GM19438 (cell line): ENCODE measurements at regions not wholly inside any gene's neighbourhood (a gene's known extent, or its start where the extent isn't known, plus 50 kb on each side); places are given as distances from the start of the nearest gene placed in this dataset.
"Not testable (repeated sequence)": the region's sequence is repeated elsewhere in the genome, so short reads cannot be mapped to it uniquely, and the experiment has no call there.

Source experiments
- ATAC-seq: cut with Tn5 transposase; IDR thresholded peaks from one replicate; pipeline ENCODE4 v1.9.1; 2021; ENCODE audit warnings: low read depth; ENCODE audit not compliant: unreplicated experiment

GRCh38 chr15:91356083-91356482 lies 256.0 kb downstream of the SV2B start:
- ATAC-seq, result no peak

DNA sequence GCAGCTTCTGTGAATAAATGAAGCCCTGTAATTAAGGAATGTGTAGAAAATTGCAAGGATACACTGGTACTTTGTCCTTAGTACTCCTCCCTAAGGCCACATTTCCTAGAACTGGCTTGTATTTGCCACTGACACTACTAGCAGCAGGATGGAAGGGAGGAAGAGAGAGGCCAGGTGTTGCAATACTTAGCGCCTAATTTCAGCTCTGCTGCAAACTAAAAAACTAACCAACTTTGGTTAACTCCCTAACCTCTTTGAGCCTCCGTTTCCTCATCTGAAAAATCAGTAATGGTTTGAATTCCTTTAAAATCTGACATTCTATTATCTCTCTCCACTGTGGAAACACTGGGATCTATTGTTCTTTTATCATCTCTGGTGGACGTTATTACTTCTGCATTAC lies 257.0 kb downstream of the SV2B start:
- ATAC-seq, result no peak

DNA sequence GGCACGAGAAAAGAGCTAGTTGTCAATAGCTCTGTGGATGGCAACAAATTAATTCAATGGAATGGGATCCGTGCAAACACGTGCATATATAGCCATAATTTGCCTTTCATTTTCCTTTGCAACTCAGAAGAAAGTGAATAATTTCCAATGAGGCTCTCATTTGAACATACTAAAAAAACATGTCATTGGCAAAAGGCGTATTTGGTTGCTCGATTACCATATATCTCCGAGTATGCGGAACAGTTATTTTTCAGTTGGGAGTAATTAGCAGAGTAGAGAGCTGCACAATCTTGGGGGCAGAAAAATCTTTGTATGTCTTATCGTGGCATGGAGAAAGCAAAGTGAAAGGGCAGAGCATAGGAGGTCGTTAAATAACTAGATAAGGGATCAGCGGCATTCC lies 257.4 kb downstream of the SV2B start:
- no peak for ATAC-seq

- ATAC-seq, result no peak
Measured at GRCh38 chr15:91358405-91358804, 258.3 kb downstream of the SV2B start.

GRCh38 chr15:91361696-91362095 lies 261.6 kb downstream of the SV2B start:
- not testable (repeated sequence) for ATAC-seq

DNA sequence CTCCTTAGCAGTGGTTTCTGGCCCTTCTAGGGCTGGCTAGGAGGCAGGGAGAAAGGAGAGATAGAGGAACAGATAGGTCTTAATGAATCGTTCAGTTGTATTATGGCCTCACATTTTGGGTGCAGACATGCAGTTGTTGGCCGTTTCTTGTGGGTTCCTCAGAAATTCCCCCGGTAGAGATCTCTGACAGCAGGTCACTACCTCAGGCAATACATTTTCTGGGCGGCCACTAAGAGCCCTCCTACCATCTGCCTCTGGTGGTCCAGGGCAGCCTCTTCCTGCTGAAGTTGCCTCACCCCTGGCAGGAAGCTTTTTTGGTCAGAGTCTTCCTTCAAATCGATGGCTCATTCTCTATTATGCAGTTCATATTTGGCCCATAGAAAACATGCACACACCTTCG lies 266.1 kb downstream of the SV2B start:
- ATAC-seq, result no peak

- ATAC-seq, result no peak
Measured at GRCh38 chr15:91368611-91369010, 268.6 kb downstream of the SV2B start.

DNA sequence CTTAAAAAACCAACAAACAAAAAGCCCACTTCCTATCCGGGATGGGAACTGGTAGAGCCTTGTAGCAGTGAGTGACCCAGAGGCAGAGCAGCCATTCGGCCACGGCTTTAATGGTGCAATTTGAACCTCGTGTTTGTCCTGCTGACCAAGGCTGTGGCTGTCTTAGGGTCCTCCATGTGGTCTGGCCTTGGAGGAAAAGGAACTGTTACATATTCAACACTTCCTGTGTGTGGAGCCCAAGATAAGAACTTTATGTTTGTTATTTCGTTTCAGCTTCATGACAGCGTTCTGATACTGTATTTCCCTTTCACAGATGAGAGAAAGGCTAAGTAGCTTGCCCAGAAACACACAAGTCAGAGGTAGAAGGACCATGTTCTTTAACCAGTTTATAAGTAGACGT lies 269.8 kb downstream of the SV2B start:
- ATAC-seq, result no peak

DNA sequence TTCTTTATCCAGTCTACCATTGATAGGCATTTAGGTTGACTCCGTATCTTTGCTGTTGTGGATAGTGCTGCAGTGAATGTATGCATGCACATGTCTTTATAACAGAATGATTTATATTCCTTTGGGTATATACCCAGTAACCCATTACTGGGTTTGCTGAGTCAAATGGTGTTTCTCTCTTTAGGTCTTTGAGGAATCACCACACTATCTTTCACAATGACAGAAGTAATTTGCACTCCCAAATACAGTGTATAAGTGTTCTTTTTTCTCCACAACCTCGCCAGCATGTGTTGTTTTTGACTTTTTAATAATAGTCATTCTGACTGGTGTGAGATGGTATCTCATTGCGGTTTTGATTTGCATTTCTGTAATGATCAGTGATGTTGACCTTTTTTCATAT lies 271.3 kb downstream of the SV2B start:
- ATAC-seq, result not testable (repeated sequence)

GRCh38 chr15:91374336-91374735 lies 274.3 kb downstream of the SV2B start:
- ATAC-seq, result no peak

DNA sequence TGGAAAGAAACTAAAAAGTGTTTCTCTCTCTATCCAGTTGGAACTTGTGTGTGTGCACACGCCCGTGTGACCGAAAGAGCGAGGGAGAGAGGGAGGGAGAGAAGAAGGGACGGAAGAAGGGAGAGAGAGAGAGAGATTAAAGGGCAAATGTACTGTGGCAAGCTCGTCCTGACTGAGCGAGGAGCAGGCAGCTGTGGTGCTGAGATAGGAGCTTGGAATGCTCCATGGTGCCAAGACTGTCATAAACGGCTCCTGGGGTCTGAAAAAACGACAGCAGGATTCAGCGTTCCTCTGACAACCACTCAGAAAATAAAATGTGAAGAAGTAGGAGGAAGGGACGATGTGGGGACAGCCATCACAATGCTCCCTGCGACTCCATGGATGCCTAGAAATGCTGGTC lies 276.0 kb downstream of the SV2B start:
- ATAC-seq, result no peak

DNA sequence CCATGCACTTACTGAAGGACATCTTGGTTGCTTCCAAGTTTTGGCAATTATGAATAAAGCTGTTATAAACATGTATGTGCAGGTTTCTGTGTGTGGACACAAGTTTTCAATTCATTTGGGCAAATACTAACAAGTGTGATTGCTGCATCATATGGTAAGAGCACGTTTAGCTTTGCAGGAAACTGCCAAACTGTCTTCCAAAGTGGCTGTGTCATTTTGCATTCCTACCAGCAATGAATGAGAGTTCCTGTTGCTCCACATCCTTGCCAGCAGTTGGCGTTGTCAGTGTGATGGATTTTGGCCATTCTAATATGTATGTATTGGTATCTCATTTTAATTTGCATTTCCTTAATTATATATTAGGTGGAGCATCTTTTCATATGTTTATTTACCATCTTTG lies 280.1 kb downstream of the SV2B start:
- ATAC-seq, result no peak

- ATAC-seq, result no peak
Measured at GRCh38 chr15:91383532-91383931, 283.5 kb downstream of the SV2B start.

- no peak for ATAC-seq
Measured at GRCh38 chr15:91384189-91384730, 284.2 kb downstream of the SV2B start.

DNA sequence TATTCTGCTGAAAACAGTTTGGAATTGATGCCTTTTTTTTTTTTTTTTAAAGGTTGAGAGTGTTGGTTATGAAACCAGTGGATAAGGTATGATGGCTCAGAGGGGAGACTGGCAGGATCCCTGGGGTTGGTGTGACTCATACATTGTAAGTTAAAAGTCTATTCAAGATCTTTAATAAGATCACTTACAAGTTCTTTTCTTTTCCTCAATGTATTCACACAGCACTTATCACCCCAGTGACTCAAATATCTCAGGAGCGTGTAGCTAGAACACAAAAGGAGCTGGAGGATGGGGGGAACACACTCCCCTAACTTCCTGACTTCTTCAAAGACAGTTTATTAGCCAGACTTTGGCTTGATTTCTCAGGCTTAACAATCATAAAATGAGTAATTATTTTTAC lies 285.3 kb downstream of the SV2B start:
- ATAC-seq, result no peak

DNA sequence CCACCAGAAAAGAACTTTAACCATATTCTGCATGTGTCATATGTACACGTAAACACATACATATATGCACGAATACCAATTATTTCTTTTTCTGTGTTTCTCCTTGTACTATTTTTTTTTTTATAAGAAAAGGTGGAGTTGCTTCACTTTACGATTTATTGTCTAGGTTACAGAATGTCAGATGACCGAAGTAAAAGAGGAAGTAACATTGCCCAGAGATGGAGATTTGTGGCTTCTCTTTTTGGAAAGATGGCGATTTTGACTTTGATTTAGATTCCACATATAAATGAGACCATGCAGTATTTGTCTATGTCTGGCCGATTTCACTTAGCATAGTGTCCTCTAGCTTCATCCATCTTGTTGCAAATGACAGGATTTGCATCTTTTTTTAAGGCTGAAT lies 293.1 kb downstream of the SV2B start:
- ATAC-seq, result no peak

DNA sequence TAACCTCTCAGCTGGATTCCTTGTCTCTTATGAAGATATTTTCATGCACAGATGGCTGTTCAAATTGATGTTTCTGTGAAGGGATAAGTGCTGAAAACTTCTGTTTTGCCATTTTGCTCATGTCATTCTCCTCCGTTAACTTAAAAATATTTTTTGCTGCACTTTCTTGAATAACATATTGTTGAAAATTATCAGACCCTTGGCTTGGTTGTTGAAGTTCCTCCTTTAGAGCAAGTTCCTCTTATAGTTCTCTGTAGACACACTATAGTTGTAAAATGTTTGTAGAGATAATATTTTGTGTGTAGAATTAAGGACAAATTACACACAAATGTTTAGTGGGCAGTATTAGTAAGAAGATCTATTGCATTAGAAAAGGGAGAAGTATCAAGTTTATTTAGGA lies 300.4 kb downstream of the SV2B start:
- no peak for ATAC-seq

DNA sequence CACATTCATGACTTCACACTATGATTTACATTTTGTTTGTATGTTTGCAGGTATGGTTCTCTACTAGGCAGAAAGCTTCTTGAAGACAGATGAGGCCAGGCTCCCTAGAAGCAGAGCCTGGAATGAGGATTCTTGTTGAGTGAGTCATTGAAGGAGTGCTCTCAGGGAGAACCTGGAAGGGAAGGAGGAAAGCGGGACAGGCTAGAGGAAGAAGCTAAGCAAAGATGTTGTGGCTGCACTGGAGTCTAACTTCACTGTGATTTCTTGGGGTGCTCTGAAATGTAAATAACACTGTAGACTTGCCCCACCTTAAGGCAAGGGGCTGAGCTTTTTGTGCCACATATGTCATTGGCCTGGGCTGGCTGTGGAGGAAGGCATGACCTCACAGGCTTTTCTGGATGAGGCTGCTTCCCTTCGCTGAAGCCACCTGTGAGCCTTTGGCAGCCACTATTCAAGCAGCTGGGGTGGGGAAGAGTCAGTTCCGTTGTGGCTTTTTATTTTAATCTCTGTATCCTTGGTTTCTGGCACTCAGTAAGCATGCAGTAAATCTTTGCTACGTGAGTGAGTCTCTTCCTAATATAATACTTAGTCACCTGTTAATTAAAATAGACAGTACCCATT lies 307.3 kb downstream of the SV2B start:
- ATAC-seq, result peak; percentile 82

DNA sequence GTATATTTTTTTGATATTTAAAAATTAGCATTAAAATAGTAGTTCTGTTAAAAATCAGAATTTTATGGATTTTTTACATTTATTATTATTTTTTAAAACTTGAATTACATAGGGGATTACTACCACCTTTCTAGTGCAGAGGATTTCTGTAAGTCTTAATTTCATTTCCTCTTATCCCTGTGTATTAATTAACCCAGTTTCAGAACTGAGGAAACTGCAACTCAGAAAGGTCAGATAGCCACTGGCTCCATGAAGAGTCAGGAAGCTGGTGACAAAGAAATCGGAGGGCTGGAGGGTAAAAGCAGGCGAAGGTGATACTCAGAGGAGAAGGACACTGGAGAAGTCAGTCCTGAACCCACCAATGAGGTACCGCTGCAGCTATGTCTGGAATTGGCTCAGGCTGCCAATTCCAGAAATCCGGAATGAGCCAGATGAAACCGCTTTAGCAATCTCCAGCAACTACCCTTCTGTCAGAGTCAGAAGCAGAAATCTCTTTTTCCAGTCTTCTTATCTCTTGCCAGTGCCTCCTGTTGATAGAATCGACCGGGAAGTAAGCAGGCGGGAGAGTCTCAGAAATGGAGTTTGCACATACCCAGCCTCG lies 308.5 kb downstream of the SV2B start:
- peak; percentile 64 for ATAC-seq

DNA sequence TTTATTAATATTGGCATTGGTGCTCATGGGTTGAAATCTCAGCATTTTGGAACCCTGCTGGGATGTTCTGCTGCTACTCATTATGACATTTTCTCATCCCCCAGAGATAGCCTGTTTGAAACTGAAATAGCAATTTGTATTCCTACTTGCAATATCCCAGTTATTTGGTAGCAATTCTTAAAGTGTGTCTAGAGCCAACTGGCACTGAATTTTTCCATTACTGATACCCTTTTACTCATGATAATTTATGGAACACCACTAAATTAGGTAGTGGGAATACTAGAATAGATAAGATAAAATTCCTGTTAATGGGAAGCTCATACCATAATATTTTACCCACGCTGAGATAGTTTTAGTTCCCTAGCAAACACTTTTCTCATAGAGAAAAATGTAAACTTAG lies 309.3 kb downstream of the SV2B start:
- no peak for ATAC-seq

- no peak for ATAC-seq
Measured at GRCh38 chr15:91411586-91411985, 311.5 kb downstream of the SV2B start.

DNA sequence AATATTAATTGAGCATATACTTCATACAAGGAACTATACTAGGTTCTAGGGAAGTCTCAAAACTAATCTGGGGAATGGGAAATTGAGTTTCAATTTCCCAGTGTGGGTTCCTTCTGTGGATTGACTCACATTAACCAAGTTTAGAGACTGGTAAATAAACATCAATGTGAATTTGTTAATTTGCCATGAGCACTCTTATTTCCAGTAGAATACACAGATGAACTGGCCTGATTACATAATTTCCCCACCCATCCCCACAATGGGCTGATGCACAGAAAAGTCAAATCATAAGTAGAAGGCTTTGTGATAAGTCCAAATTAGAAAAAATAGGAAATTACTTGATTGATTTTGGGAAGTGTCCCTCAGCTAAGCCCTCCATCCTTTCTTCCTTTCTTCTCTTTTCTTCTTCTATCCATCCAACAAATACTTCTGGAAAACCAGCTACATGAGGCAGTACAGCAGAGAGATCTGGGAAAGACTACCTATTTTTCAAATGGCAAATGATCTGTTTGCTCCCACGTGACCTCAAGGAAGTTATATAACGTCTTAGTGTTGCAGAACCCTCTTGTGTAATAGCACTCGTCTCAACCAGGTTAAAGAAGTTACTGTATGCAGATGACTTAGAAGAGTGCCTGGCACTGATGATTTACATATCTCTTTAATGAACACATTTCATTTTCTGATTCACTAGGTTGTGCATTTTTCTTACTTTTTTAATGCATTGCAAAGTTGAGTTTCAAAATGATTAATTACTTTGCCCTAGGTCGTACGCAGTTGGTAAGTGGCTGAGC lies 312.3 kb downstream of the SV2B start:
- no peak for ATAC-seq
